Activated T-cell treated with anti-CD3 and anti-CD28 coated beads, Interleukin-2, amount 50 U/mL, for 4 hours (primary cell): ENCODE measurements at regions not wholly inside any gene's neighbourhood (a gene's known extent, or its start where the extent isn't known, plus 50 kb on each side); places are given as distances from the start of the nearest gene placed in this dataset.

ENCODE experiments used
- ATAC-seq, 2 donors: fragments of 200-7000 bp; cut with Tn5 transposase; one replicate each; pipeline ENCODE4 v1.10.0; 2021
- DNase-seq: peaks from one replicate; pipeline ENCODE4 v3.0.0-alpha.2; 2020
- H3K27me3 Mint-ChIP-seq: one replicate; pipeline ENCODE4 v1.8.0; 2021; ENCODE audit warnings: low read depth, mixed read lengths
- H3K36me3 Mint-ChIP-seq: one replicate; pipeline ENCODE4 v1.8.0; 2022; ENCODE audit warnings: mixed read lengths; ENCODE audit not compliant: insufficient read depth
- H3K4me1 Mint-ChIP-seq: one replicate; pipeline ENCODE4 v1.8.0; 2021; ENCODE audit warnings: low read depth, mixed read lengths
- H3K4me3 Mint-ChIP-seq: one replicate; pipeline ENCODE4 v1.8.0; 2021; ENCODE audit warnings: mild to moderate bottlenecking, moderate library complexity, mixed read lengths
- H3K9me3 Mint-ChIP-seq: one replicate; pipeline ENCODE4 v1.8.0; 2021; ENCODE audit warnings: mixed read lengths

GRCh38 chr2:100627330-100628300 is 64.8 kb downstream of the PDCL3 start:
- H3K9me3 Mint-ChIP-seq = no peaks in the 10 kb centered on the region
- ATAC-seq (no peak), DNase-seq (no peak)
- H3K27me3 Mint-ChIP-seq = no peaks in the 10 kb centered on the region
- no peak overlapping the region for H3K4me3 Mint-ChIP-seq
- peaks cover 17% of the 10 kb centered on the region for H3K4me1 Mint-ChIP-seq
- no peaks in the 10 kb centered on the region for H3K36me3 Mint-ChIP-seq

GRCh38 chr2:100628506-100628905 is 65.7 kb downstream of the PDCL3 start:
- ATAC-seq (no peak), DNase-seq (no peak)
- Mint-ChIP-seq H3K27me3 (no peaks in the 10 kb centered on the region), H3K9me3 (no peaks in the 10 kb centered on the region), H3K4me1 (peaks cover 17% of the 10 kb centered on the region), H3K36me3 (no peaks in the 10 kb centered on the region), H3K4me3 (no peak overlapping the region)

DNA sequence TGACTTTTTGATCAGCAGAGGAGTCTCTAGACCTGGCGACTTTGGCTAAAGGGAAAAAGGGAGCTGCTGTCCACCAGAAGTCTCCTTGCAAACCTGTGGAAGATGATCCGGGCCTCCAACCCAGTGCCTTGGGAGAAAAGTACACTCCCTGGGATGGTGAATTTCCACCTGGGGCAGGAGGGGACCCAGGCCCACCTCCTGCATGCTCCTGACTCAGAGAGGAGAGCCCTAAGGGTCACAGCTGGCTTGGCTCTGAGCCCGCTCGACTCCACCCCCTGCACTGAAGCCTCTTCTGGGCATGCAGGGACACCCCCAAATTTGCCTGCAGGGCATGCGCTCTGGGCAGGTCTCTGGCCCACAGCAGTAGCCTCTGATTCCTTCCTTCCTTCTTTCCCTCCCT is 66.5 kb downstream of the PDCL3 start:
- Mint-ChIP-seq H3K27me3 (no peaks in the 10 kb centered on the region), H3K4me1 (peaks cover 17% of the 10 kb centered on the region), H3K9me3 (no peaks in the 10 kb centered on the region), H3K4me3 (no peak overlapping the region), H3K36me3 (no peaks in the 10 kb centered on the region)
- ATAC-seq (no peak), DNase-seq (no peak)

DNA sequence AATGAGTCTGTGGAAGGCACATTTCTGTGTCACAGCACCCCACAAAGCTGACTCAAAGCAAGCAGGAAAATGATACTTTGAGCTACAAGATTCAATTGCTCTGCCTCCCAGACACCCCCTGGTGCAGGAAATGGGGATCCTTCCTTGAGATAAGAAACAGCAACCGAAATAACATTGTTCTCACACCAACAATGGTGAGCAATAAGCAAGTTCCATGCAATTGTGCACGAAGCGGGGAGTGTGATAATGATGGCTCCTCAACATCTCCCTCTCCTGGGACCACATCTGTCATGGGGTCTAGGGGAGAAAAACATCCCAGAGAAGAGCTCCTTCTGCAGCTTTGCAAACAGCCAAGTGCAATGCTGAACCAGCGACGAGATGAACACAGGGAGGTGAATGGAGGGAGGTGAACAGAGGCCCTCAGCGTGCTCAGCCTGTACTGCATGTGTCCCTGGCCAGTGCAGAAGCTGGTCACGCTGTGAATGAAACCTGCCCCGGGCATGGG is 67.7 kb downstream of the PDCL3 start:
- ATAC-seq (peak; percentile 68), DNase-seq (no peak)
- H3K27me3 Mint-ChIP-seq = no peaks in the 10 kb centered on the region
- no peaks in the 10 kb centered on the region for H3K9me3 Mint-ChIP-seq
- H3K36me3 Mint-ChIP-seq = no peaks in the 10 kb centered on the region
- H3K4me1 Mint-ChIP-seq = peaks cover 17% of the 10 kb centered on the region
- no peak overlapping the region for H3K4me3 Mint-ChIP-seq

GRCh38 chr2:100632037-100632436 is 69.2 kb downstream of the PDCL3 start:
- DNase-seq = no peak
- no peak for ATAC-seq
- peaks cover 17% of the 10 kb centered on the region for H3K4me1 Mint-ChIP-seq

DNA sequence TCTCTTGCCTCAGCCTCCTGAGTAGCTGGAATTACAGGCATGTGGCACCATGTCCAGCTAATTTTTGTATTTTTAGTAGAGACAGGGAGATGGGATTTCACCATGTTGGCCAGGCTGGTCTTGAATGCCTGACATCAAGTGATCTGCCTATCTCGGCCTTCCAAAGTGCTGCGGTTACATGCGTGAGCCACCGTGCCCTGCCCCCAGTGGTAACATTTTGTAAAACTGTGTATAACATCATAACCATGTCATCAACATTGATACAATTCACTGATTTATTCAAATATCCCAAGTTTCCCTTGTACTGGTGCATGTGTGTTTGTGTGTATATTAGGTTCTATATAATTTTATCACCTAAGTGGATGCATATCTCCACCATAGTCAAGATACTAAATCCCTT is 70.0 kb downstream of the PDCL3 start:
- no peaks in the 10 kb centered on the region for H3K36me3 Mint-ChIP-seq

More at GRCh38 chr2:100632037-100632436, 69.2 kb downstream of the PDCL3 start:
- Mint-ChIP-seq H3K9me3 (no peaks in the 10 kb centered on the region), H3K36me3 (no peaks in the 10 kb centered on the region), H3K4me3 (no peak overlapping the region), H3K27me3 (no peaks in the 10 kb centered on the region)

DNA sequence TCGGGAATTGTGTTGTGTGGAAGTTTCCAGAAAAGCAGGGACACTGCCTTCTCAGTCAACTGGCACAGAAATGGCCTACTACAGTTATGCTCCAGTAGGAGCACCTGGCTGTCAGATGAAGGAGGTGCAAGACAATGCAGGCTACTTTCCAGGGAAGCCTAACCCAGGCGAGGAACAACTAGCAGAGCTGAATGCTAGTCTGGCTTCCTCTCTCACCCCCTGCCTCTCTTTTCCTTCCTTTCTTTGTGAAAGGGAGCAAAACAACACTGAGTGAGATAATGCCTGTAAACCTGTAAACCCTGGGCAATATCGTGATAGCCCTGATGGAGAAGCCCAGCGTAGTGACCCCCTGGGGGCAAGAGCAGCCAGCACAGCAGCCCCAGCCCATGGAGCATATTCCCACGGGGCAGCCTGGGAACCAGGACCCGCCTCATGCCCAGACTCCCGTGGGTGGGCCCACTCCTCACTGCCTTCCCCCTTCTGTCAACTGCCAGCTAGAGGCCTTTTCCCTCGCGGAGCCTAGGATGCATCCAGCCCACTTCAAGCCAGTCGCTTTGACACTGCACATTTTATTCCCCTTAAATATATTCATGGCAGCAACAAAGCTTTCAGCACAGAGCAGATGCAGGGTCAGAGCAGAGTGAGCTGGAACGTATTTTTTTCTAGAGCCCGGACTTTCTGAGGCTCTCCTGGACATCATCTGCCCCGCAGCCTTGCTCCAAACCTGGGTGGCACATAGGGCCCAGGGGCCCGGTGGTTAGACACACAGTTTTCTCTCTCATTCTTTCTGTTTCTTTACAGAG is 77.0 kb downstream of the PDCL3 start:
- peaks cover 42% of the 10 kb centered on the region for H3K4me1 Mint-ChIP-seq
- ATAC-seq (no peak), DNase-seq (no peak)
- no peaks in the 10 kb centered on the region for H3K36me3 Mint-ChIP-seq
- H3K9me3 Mint-ChIP-seq = no peaks in the 10 kb centered on the region
- no peak overlapping the region for H3K4me3 Mint-ChIP-seq
- H3K27me3 Mint-ChIP-seq = peaks cover 2% of the 10 kb centered on the region

More for the DNA sequence above, 70.0 kb downstream of the PDCL3 start:
- Mint-ChIP-seq H3K27me3 (no peaks in the 10 kb centered on the region), H3K4me3 (no peak overlapping the region), H3K4me1 (peaks cover 17% of the 10 kb centered on the region), H3K9me3 (no peaks in the 10 kb centered on the region)
- ATAC-seq (no peak), DNase-seq (no peak)

GRCh38 chr2:100640431-100641124 is 77.8 kb downstream of the PDCL3 start:
- Mint-ChIP-seq H3K9me3 (no peaks in the 10 kb centered on the region), H3K27me3 (peaks cover 2% of the 10 kb centered on the region), H3K36me3 (no peaks in the 10 kb centered on the region), H3K4me1 (peaks cover 49% of the 10 kb centered on the region), H3K4me3 (peak overlapping the region; percentile 0)
- ATAC-seq (peak; percentile 54 to 65), DNase-seq (no peak)

GRCh38 chr2:100641125-100641435 is 78.3 kb downstream of the PDCL3 start:
- DNase-seq (no peak), ATAC-seq (no peak)
- no peaks in the 10 kb centered on the region for H3K9me3 Mint-ChIP-seq
- H3K36me3 Mint-ChIP-seq = no peaks in the 10 kb centered on the region
- H3K4me1 Mint-ChIP-seq = peaks cover 50% of the 10 kb centered on the region
- no peak overlapping the region for H3K4me3 Mint-ChIP-seq
- peaks cover 2% of the 10 kb centered on the region for H3K27me3 Mint-ChIP-seq

DNA sequence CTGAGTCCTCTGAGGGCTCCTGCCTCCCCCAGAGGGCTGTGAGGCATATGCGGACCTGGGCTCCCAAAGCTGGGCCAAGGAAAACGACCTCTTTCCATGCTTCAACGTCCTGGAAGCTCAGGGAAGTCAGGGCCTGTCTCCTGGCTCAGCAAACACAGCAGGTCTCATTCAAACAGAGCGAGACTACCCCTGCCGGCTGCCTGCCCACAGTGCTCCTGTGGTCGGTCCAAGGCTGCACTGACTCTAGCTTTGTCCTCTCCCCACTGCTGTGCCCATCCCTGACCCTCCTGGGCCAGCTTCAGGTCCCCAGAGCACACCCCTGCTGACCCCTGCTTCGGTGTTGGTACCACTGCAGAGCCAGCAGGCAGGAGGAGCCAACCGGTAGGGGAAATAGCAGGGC is 79.6 kb downstream of the PDCL3 start:
- Mint-ChIP-seq H3K4me1 (peaks cover 50% of the 10 kb centered on the region), H3K27me3 (peaks cover 2% of the 10 kb centered on the region), H3K9me3 (no peaks in the 10 kb centered on the region), H3K4me3 (no peak overlapping the region), H3K36me3 (no peaks in the 10 kb centered on the region)
- ATAC-seq (no peak), DNase-seq (no peak)

DNA sequence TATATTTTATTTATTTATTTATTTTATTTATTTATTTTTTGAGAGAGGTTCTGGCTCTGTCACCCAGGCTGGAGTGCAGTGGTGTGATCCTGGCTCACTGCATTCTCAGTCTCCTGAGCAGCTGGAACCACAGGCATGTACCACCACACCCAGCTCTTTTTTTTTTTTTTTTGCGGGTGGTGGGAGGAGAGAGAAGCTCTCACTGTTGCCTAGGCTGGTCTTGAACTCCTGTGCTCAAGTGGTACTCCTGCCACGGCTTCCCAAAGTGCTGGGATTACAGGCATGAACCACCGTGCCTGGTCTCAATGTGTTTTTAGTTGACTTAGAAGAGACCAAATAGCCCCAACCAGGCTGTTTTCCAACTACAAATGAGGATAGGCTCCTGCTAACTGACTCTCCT is 80.7 kb downstream of the PDCL3 start:
- ATAC-seq (no peak), DNase-seq (no peak)
- H3K27me3 Mint-ChIP-seq = peaks cover 2% of the 10 kb centered on the region
- H3K4me3 Mint-ChIP-seq = no peak overlapping the region
- H3K4me1 Mint-ChIP-seq = peaks cover 50% of the 10 kb centered on the region
- H3K9me3 Mint-ChIP-seq = peaks cover 5% of the 10 kb centered on the region
- H3K36me3 Mint-ChIP-seq = no peaks in the 10 kb centered on the region

DNA sequence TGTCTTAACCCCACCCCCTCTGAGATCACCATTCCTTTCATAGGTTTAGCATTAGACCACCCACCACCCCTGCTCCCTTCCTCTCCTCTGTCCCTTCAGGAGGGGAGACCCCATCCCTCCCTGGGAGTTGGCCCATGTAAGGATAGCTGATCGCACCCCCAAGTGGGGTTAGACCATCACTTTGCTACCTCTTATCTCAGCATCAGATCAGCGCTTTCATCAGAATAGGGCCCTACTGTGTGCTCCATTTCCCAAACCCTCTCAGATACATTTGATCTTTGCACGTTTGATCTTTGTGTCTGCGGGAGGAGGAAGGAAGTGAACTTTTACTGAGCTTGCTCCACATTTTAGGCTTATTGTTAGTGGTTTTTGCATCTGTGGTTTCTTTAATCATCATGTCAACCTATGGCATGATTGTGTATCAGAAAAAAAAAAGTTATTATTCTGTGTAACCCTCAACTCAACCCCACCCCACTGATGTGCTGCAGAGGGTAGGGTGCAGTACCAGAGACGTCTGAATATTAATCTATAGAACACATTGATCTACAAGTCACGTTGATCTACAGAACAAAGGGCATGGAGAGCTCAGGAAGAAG is 81.2 kb downstream of the PDCL3 start:
- no peaks in the 10 kb centered on the region for H3K36me3 Mint-ChIP-seq
- DNase-seq (no peak), ATAC-seq (peak; percentile 41 to 53)
- H3K4me3 Mint-ChIP-seq = peak overlapping the region; percentile 67
- peaks cover 50% of the 10 kb centered on the region for H3K4me1 Mint-ChIP-seq
- H3K9me3 Mint-ChIP-seq = peaks cover 7% of the 10 kb centered on the region
- peaks cover 2% of the 10 kb centered on the region for H3K27me3 Mint-ChIP-seq

GRCh38 chr2:100645695-100646429 is 83.1 kb downstream of the PDCL3 start:
- ATAC-seq (no peak), DNase-seq (no peak)
- H3K27me3 Mint-ChIP-seq = no peaks in the 10 kb centered on the region
- H3K4me3 Mint-ChIP-seq = no peak overlapping the region
- H3K36me3 Mint-ChIP-seq = no peaks in the 10 kb centered on the region
- peaks cover 7% of the 10 kb centered on the region for H3K9me3 Mint-ChIP-seq
- peaks cover 59% of the 10 kb centered on the region for H3K4me1 Mint-ChIP-seq
